ENCODE measurements at regions not wholly inside any gene's neighbourhood (a gene's known extent, or its start where the extent isn't known, plus 50 kb on each side); places are given as distances from the start of the nearest gene placed in this dataset.
"Not testable (repeated sequence)": the region's sequence is repeated elsewhere in the genome, so short reads cannot be mapped to it uniquely, and the experiment has no call there.

DNA sequence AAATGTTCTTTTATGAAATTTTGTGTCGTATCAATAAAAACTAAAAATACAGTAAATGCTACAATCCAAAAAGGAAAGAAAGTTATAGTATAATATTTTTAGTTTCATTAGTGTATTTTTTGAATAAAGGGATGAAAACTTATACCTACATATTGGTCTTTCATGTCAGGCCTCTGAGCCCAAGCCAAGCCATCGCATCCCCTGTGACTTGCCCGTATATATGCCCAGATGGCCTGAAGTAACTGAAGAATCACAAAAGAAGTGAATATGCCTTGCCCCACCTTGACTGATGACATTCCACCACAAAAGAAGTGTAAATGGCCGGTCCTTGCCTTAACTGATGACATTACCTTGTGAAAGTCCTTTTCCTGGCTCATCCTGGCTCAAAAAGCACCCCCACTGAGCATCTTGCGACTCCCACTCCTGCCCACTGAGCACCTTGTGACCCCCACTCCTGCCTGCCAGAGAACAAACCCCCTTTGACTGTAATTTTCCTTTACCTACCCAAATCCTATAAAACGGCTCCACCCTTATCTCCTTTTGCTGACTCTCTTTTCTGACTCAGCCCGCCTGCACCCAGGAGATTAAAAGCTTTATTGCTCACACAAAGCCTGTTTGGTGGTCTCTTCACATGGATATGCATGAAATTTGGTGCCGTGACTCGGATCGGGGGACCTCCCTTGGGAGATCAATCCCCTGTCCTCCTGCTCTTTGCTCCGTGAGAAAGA is 108.2 kb upstream of the PELI1 start:
- not testable (repeated sequence) for DNase-seq

DNA sequence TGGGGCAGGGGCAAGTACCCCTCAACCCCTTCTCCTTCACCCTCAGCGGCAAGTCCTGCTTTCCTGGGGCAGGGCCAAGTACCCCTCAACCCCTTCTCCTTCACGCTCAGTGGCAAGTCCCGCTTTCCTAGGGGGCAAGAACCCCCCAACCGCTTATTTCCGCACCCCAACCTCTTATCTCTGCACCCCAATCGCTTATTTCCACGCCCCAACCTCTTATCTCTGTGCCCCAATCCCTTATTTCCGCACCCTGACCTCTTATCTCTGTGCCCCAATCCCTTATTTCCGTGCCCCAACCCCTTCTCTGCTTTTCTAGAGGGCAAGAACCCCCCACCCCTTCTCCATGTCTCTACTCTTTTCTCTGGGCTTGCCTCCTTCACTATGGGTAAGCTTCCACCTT is 109.2 kb upstream of the PELI1 start:
- DNase-seq: not testable (repeated sequence)

DNA sequence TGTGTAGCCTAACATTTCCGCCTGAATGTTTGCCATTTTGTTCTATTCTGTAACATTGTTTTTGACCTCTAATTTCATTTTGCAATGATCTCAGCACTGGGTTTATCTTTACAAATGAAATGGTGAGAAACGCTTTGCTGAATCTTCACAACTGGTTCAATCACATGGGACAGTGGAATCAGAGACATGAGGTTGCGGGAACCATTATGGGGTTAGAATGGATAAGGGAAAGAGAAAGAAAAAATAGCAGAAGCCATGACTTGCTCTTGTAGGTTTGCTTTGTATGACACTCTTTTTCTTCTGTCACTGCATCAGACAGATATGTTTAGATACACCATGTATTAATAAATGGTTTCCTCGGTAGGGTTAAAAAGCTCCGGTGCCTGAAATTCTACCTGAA is 114.3 kb upstream of the PELI1 start:
- DNase-seq: no peak

DNA sequence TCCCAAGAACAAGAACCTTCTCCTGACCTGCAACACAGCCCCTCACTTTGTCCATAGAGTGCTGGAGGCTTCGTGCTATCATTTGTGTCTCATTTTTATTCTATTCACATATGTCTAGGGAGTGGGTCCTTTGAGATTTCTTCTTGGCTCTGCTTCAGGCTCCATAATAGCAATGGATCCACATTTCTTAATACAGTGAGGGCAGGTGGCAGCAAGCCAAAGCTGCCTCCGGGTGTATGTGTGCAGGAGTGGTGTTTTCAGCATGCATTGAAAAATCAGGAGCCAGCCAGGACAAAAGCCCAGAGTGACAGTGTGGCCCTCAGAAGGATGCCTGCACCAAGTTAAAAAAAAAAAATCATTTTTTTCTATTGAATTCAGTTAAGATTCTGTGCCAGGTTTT is 115.1 kb upstream of the PELI1 start:
- DNase-seq: peak; percentile 92

DNA sequence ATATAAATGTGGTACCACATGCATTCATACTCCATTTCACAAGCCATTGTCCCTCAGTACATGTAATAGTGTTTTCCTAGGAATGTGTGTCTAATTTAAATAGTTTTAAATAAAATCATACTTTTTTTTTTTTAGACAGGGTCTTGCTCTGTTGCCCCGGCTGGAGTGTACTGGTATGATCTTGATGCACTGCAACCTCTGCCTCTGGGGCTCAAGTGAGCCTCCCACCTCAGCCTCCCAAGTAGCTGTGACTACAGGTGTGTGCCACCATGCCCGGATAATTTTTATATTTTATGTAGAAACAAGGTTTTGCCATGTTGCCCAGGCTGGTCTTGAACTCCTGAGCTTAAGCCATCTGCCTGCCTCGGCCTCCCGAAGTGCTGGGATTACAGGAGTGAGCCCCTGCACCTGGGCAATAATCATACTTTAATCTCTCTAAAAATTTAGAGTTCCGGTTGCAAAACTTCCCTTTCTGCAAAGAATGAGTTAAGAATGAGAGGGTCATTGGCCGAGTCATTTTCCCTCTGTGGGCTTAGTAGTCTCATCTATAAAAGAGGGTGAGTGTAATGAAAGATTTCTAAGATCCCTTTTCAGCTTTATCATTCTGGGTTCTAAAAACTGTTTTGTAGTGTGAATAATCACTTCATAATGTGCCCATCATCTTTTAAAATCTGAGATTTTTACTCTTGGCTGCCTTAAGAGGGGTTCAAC is 116.0 kb upstream of the PELI1 start:
- no peak for DNase-seq

DNA sequence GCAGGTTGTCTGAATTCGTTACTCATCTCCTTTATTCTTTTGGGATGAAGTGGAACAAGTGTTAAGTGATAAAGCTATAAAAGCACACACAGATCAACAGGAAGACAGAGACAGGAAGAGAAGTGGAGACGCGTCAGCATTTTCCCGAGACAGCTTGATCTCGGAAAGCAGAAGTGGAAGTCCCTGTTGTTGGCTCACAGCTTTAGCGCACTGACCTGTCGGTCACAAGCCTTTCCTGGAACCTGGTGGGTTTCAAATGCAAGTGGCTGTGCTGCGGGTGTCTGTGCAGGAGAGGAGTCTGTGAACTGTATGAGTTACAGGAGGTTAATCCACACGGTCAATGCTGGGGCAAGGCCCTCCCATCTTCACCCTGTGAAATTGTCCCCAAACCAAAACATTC is 116.6 kb upstream of the PELI1 start:
- no peak for DNase-seq

DNA sequence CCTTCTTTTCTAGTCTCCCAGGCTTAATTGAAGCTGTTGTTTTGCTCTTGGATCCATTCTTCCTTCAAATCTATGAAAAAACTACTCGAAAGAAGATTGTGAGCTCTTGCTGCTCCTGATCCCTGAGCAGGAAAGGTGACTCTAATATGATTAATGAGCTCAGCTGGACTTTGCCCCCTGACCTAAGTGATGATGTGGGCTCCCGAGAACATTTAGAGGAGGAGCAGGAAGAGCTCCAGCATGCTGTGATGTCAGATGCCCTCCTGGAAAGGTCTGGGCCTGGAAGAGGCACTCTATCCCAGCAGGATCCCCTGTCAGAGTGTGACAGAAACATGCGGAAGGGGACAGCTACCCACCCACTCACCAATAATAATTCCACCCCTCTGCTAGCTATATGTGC is 117.9 kb upstream of the PELI1 start:
- DNase-seq: no peak

DNA sequence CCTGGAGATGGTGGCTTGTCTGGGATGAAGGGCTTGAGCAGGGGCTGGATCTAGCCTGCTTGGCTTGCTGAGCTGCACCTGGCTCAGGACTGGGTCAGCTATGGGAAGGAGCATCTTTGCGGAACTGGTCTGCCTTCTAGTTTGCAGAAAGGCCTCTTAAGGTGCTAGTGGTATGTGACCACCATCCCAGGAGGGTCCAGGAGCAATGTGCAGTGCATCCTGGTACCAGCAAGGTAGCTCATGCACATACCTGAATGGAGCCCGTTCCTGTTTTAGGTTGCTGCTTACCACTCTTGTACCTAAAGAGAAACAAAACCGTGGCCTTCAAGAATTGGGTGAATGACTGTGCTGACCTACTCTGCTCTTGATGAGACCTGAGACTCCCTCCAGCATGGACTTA is 118.6 kb upstream of the PELI1 start:
- no peak for DNase-seq

DNA sequence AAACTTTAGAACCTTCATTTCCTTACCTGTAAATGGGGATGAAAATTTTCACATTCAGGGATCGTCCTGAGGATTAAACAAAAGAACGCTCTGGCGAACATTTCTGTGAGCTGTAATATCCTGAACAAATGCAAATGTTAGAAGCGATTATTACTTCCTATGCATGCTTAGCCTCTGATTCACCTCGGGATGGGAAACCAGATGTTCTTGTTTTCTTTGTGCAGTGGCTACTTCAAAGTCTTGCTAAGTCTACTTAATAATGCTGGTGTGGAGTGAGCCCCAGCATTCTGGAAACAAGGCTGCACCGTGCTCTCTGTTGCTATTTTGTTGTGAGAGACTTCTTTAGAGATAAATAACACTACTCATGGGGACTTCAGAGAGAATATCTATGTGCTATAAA is 119.1 kb upstream of the PELI1 start:
- DNase-seq: no peak

DNA sequence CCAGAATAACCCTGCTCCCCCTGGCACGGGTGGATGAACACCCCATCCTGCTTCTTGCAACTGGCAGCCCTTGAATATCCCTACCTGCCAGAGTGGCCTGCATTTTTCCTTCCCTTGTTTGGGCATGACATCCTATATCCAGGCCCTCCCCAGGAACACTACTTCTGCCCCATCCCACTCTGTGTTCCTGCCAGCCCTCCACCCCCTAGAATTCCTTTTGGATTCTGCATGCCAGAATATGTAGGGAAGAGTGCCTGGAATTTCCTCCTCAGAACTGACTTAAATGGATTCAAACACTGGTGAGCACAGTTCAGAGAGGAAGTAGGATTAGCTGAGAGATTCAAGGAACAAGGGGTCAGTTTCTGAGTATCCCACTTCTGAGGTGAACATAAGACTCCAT is 123.5 kb upstream of the PELI1 start:
- DNase-seq: no peak

DNA sequence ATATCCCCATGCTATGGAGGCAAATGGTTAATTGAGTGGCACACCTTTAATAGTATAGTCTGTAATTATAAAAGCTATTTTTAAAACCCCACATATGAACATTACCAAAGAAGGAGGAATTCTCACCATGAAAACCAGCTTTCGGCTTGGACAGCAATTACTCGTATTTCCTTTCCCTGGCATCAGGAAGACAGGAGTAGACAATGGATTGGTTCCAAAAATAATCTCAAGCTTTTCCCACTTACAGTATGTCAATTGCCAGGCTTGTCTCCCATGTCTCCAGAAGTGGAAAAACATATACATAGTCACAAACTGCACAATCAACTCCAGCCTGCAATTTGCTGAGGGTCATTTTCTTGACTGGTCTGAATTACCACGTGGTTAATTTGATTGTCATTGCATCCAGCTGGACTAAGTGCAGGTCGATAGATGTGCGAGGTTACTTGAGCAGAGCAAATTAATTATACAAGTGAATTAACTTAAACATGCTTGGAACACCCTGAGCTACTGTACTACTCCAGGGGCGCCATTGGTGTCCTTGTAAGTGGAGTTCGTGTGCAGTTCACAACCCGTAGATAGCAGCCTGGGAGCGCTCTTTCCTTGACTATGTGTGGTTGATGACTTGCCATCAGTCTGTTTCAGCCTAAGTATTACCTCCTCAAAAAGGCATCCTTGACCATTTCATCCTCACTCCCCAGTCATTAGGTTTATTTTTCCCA is 124.3 kb upstream of the PELI1 start:
- DNase-seq: no peak

DNA sequence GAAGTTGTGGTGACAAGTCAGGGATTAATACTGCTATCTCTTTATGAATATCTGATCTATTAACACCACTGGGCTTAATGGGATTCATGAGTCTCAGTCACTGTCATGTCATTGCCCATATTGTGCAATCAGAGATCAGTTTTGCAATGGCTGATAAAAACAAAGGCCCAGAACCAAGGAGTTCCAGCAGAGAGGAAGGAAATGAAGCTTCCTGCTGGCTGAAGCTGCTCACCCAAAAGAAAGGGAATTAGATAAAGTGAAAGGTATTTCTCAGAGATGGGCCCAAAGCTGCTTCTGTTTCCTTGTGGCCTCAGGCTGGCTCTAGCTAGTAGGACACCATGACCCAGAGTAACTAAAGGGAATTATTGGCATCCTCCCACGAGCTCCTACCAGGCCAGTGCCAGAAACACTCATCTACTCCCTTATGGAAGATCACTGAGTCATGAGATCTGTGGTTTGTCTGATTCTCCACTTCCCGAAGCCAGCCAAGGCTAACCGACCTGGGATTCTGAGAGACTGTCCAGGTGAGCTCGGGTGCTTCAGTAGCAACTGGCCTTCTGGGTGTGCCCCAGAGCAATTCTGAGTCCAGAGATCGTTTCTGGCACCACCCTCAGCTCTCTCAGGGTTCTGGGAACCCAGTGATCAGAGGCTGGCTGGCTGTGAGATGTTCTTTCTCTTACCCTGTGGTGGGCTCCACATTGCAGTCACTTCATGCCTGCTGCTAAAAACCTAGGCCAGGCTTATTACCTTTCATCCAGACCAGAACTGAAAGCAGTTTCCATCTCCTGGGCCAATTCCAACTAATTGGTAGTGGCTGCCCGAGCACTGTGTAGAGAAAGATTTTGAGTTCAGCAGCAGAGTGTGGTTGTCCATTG is 129.5 kb upstream of the PELI1 start:
- peak; percentile 73 for DNase-seq

DNA sequence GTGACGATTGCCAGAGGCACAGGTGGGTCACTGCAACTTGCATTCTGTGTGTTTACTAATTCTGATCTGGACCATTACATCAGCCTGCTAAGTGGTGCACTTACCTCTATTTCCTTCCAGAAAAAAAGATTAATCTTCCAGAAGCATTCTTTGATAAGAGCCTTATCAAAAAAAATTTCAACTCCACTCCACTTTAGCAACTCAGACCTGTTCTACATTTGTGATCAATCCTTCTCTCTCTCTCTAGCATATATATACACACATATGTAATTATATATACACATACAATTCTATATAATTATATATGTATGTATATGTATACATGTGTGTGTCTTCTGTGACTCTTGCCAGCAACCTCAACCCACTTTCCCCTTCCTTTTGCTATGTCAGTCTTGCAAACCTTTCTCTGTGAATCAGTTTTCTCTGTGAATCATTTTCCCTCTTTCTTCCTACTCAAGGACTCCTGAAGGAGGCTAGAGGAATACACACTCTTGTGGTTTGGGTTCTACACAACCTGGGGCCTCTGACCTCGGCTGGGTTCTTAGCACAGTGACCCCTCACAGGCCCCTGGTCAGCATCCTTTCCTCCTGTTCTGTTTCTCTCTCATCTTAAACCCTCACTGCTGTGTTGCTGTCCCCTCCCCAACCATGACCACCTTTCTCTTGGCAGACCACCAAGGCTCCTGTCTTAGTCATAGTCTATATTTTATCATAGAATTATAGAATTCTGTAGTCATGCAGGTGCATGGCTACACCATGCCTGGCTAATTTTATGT is 130.4 kb upstream of the PELI1 start:
- DNase-seq: peak; percentile 70

DNA sequence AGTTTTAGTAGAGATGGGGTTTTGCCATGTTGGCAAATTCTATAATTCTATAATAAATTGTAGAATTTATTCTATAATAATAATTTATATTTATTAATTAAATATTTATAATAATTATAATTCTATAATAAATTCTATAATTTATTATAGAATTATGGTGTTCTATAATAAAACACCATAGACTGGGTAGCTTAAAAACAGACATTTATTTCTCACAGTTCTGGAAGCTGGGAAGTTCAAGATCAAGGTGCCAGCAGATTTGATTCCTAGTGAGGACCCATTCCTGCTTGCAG is 130.9 kb upstream of the PELI1 start:
- DNase-seq: no peak

DNA sequence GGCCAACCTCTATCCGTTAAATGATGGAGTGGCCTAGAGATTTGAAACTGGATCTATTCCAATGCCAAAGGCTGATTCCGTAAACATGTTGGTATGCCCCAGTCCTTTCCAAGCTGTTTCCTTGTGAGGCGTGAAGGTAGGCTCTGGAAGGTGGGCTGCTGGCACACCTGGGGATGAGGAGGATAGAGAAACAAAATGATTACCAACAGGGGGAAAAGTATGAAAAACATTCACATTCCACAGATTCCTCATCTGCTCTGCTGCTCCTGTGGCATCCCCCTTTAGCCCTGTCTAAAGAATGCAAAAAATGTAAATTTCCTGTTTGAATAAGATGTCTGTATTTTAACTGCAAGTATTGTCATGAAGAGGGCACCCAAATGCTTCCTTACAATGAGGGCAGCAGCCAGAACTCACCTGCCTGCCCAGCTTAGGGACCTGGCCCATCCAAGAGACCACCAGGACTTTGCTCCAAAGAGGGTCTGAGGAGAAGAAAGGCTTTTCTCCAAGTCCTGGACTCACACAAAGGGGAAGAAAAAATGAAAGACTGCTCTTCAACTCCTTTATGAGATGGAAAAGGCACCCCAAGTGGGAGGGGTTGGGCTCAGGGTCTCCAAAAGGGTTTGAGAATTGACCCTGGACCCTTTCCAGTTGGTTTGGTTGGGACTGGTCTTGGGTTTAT is 132.3 kb upstream of the PELI1 start:
- no peak for DNase-seq

DNA sequence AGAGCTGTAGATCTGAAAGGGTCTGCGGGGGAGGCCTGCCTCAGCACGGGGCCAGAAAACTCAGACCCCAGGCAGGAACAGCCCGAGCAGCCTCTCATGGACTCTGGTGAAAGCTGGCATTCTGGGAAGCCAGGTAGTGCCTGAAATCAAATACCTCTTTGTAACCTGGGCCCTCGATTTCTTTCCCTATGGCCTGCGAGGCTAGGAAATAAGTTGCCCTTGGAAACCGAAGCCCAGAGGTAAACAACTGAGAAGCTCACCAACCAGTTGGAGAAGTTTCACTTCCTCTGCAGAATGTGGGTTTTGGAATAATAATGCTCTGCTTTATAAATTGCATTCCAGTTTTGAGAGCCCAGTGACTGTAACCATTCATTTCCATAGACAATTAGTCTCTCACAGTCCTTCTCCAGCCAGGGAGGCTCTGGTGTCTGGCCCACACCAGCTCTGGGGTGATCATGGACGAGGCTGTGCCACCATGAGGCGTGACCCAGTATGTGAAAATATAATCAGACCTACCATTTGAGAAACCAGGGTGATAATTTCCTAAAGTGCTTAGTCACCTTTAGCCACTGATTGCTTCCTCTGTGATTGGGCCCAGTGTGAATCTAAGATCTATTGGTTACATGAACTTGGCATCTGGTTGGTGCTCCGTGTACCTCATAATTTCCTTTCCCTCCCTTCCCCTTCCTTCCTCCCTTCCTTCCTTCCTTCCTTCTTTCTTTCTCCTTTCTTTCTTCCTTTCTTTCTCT is 133.1 kb upstream of the PELI1 start:
- DNase-seq: peak; percentile 14

DNA sequence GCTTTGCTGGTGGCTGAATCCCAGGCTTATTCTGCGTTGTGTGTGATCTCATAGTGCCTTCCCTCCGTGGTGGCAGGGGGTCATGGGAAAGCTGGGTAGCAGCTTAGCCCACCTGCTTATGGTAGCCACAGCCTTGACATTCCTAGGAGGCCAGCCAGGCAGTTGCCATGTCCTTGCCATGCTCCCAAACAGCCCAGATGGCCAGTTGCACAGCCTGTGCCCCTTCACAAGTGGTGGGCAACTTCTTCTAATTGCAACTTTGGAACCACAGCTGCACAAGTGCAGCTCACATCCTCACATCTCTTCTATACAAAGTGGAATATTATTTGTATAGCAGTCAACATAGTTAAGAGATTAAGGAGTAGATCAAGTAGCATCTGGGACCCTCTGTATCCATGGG is 136.6 kb upstream of the PELI1 start:
- DNase-seq: not testable (repeated sequence)

DNA sequence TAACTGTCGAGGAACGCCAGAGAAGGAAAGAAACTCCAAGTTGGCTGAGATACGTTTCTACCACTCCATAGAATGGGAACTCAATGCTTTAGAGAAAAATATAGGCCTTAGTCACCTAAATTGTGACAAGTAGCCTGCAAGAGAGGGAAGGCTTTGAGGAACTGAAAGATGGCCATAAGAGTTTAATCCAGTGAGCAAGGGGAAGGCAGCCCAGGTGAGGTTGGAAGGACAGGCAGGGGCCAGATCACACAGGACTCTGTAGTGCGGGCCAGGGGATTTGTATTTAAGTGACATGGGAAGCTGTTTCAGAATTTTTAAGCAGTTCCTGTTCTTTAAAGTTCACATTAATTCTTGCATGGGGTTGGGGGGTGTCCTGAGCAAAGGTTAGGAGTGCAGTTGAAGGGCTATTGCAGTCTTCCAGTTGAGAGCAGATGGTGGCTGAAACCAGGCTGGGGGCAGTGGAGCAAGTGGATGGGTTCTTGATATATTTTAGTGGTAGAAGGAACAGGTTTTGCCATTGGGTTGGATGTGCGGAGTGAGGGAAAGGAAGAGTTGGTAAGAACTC is 138.9 kb upstream of the PELI1 start:
- DNase-seq: no peak

DNA sequence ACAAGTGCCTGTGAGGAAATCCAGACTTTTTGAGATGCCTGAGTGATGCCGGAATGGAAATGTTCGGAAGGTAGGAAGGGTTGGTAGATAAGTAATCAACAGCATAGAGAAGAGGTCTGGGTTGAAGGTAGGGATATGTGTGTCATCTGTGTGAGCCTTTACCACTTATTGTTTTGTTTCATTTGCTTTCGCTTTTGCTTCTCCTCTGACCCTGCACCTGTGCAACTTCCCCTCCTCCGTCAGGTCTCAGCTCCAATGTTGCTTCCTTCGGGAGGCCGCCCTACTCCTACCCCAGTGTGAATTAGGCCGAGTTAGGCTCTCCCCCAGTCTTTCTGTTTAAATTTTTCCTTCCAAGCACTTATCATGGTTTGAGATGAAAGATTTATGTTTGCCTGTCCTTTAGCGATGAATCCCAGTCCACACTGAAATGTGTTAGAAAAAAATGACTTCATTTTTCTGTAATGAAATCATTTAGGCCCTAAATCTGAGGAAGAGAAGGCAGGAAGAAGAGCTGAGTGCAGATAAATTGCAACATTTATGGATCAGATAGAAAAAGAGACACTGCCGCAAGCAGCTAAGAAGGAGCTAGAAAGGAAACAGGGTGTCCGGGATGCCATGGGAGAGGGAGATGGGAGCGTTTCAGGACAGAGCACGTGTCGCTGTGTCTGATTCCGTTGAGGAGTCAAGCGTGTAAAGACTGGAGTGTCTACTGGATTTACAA is 139.6 kb upstream of the PELI1 start:
- DNase-seq: no peak

DNA sequence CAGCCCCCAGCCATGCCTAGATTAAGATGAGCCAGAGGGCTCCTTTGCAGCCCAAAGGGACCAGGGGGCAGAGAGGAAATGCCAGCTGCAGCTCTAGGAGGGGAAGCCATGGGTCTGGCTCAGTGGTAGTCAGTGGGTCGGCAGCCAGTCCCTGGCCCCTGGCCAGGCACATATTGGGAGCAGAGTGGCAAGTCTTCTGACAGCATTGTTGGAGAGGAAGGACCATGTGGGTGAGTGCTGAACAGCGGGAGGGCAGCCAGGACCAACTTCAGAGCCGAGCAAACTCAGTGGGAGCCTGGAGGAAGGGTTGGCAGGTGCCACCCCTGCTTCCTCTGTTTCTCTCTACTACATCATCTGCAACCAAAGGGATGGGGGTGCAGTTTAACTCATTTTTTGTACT is 140.5 kb upstream of the PELI1 start:
- no peak for DNase-seq

Measured in DMS79 treated with DMSO at 0.1 percent for 48 hours (cell line).